Esophagus muscularis mucosa (tissue), 4 donors: ENCODE measurements at regions not wholly inside any gene's neighbourhood (a gene's known extent, or its start where the extent isn't known, plus 50 kb on each side); places are given as distances from the start of the nearest gene placed in this dataset.

Experiments used
- CTCF ChIP-seq, 3 experiments: fragments of 200-600 bp in 2 of 3; fragments of 450-650 bp in 1 of 3; sonication (generic) in 2 of 3; IDR thresholded peaks; one replicate each; pipeline ENCODE4 v1.5.1; 2017 to 2019; ENCODE audit warnings: antibody characterized with exemption in 3 of 3, mild to moderate bottlenecking in 2 of 3, moderate library complexity in 1 of 3
- EP300 ChIP-seq: sonication (generic); formaldehyde crosslinking; IDR thresholded peaks from one replicate; pipeline ENCODE4 v1.6.1; 2017; ENCODE audit warnings: antibody characterized with exemption
- POLR2A ChIP-seq: fragments of 450-650 bp; IDR thresholded peaks from one replicate; pipeline ENCODE4 v1.6.1; 2017; ENCODE audit warnings: antibody characterized with exemption, moderate library complexity, mild to moderate bottlenecking, low read depth
- POLR2AphosphoS5 ChIP-seq, 2 donors: sonication (generic); formaldehyde crosslinking; IDR thresholded peaks; one replicate each; pipeline ENCODE4 v1.6.1; 2017; ENCODE audit warnings: antibody characterized with exemption in 2 of 2

GRCh38 chr11:82560836-82561235, 172.8 kb downstream of the FAM181B start:
- TF ChIP-seq CTCF (IDR thresholded peaks at IDR 0.05), result no peak
- no peak for TF ChIP-seq POLR2AphosphoS5 (IDR thresholded peaks at IDR 0.05)
- TF ChIP-seq POLR2A, result no peak
- no peak for TF ChIP-seq EP300
